SK-N-SH treated with all-trans-retinoic acid at 6 μM for 48 hours (cell line): ENCODE measurements at regions not wholly inside any gene's neighbourhood (a gene's known extent, or its start where the extent isn't known, plus 50 kb on each side); places are given as distances from the start of the nearest gene placed in this dataset.

Experiments used
- ATAC-seq: fragments of 200-7000 bp; cut with Tn5 transposase; 3 replicates; pipeline ENCODE4 v1.9.1; 2020; ENCODE audit warnings: mild to moderate bottlenecking, moderate library complexity
- ARNTL ChIP-seq: fragments of 450-650 bp; formaldehyde crosslinking; IDR thresholded peaks from 2 replicates; pipeline ENCODE4 v1.5.0; 2020; ENCODE audit warnings: low read depth, mild to moderate bottlenecking, moderate library complexity, borderline replicate concordance
- BACH2 ChIP-seq: fragments of 250-450 bp; sonication (Bioruptor Pico); IDR thresholded peaks from 2 replicates; pipeline ENCODE4 v1.9.0; 2021; ENCODE audit warnings: mild to moderate bottlenecking, borderline replicate concordance
- CREB5 ChIP-seq: fragments of 250-450 bp; sonication (Bioruptor Pico); IDR thresholded peaks from 2 replicates; pipeline ENCODE4 v1.5.1; 2020; ENCODE audit warnings: low read depth, mild to moderate bottlenecking, moderate library complexity
- CSDC2 ChIP-seq: fragments of 250-450 bp; sonication (Bioruptor Pico); IDR thresholded peaks from 2 replicates; pipeline ENCODE4 v1.5.0; 2020; ENCODE audit warnings: mild to moderate bottlenecking, moderate library complexity
- CSRNP3 ChIP-seq: fragments of 250-450 bp; sonication (Bioruptor Pico); IDR thresholded peaks from 2 replicates; pipeline ENCODE4 v1.5.1; 2021; ENCODE audit warnings: mild to moderate bottlenecking, moderate library complexity
- ESRRG ChIP-seq: fragments of 250-450 bp; sonication (Bioruptor Pico); IDR thresholded peaks from 2 replicates; pipeline ENCODE4 v1.6.1; 2021; ENCODE audit warnings: mild to moderate bottlenecking
- GLIS3 ChIP-seq: fragments of 250-450 bp; sonication (Bioruptor Pico); IDR thresholded peaks from 2 replicates; pipeline ENCODE4 v1.5.0; 2020; ENCODE audit warnings: mild to moderate bottlenecking, moderate library complexity
- ISL1 ChIP-seq: fragments of 250-450 bp; sonication (Bioruptor Pico); IDR thresholded peaks from 2 replicates; pipeline ENCODE4 v2.1.2; 2022; ENCODE audit warnings: mild to moderate bottlenecking, moderate library complexity
- OSR1 ChIP-seq: fragments of 250-450 bp; sonication (Bioruptor Pico); IDR thresholded peaks from 2 replicates; pipeline ENCODE4 v1.8.0; 2022; ENCODE audit warnings: moderate library complexity, mild to moderate bottlenecking, inconsistent platforms
- PATZ1 ChIP-seq: fragments of 250-450 bp; sonication (Bioruptor Pico); IDR thresholded peaks from 2 replicates; pipeline ENCODE4 v1.8.0; 2020; ENCODE audit warnings: mild to moderate bottlenecking, moderate library complexity, borderline replicate concordance
- PPARA ChIP-seq: fragments of 250-450 bp; sonication (Bioruptor Pico); IDR thresholded peaks from 2 replicates; pipeline ENCODE4 v1.5.0; 2020; ENCODE audit warnings: mild to moderate bottlenecking, borderline replicate concordance
- RARB ChIP-seq: fragments of 250-450 bp; sonication (Bioruptor Pico); IDR thresholded peaks from 2 replicates; pipeline ENCODE4 v1.8.0; 2021; ENCODE audit warnings: mild to moderate bottlenecking, moderate library complexity
- SNAI2 ChIP-seq: fragments of 250-450 bp; sonication (Bioruptor Pico); IDR thresholded peaks from 2 replicates; pipeline ENCODE4 v1.5.0; 2020; ENCODE audit warnings: mild to moderate bottlenecking, moderate library complexity
- TCF4 ChIP-seq: fragments of 250-450 bp; sonication (Bioruptor Pico); IDR thresholded peaks from 2 replicates; pipeline ENCODE4 v1.8.0; 2021; ENCODE audit warnings: mild to moderate bottlenecking, moderate library complexity, borderline replicate concordance
- TOX ChIP-seq: fragments of 250-450 bp; sonication (Bioruptor Pico); IDR thresholded peaks from 2 replicates; pipeline ENCODE4 v1.8.0; 2021; ENCODE audit warnings: mild to moderate bottlenecking, moderate library complexity, borderline replicate concordance
- TSHZ2 ChIP-seq: fragments of 250-450 bp; sonication (Bioruptor Pico); IDR thresholded peaks from 2 replicates; pipeline ENCODE4 v1.5.0; 2020; ENCODE audit warnings: mild to moderate bottlenecking, moderate library complexity
- ZC3H10 ChIP-seq: fragments of 250-450 bp; sonication (Bioruptor Pico); IDR thresholded peaks from 2 replicates; pipeline ENCODE4 v1.5.1; 2021; ENCODE audit warnings: mild to moderate bottlenecking, moderate library complexity
- ZFP3 ChIP-seq: fragments of 250-450 bp; sonication (Bioruptor Pico); IDR thresholded peaks from 2 replicates; pipeline ENCODE4 v1.5.0; 2020; ENCODE audit warnings: mild to moderate bottlenecking, moderate library complexity
- ZFP30 ChIP-seq: fragments of 450-650 bp; formaldehyde crosslinking; IDR thresholded peaks from 2 replicates; pipeline ENCODE4 v1.5.0; 2022; ENCODE audit warnings: mild to moderate bottlenecking, moderate library complexity
- ZNF565 ChIP-seq: fragments of 450-650 bp; formaldehyde crosslinking; conservative IDR thresholded peaks from 2 replicates; pipeline ENCODE4 v1.5.0; 2020; ENCODE audit warnings: low read depth, mild to moderate bottlenecking, moderate library complexity
- ZNF70 ChIP-seq: fragments of 450-650 bp; formaldehyde crosslinking; IDR thresholded peaks from 2 replicates; pipeline ENCODE4 v1.5.0; 2020; ENCODE audit warnings: mild to moderate bottlenecking, moderate library complexity
- ZNF8 ChIP-seq: fragments of 450-650 bp; formaldehyde crosslinking; IDR thresholded peaks from 2 replicates; pipeline ENCODE4 v1.5.0; 2020; ENCODE audit warnings: mild to moderate bottlenecking, moderate library complexity

- no peak for ATAC-seq
- no peak for TF ChIP-seq CSRNP3 (CRISPR knock-in tag)
- TF ChIP-seq ZNF70 (CRISPR knock-in tag): no peak
- no peak for TF ChIP-seq OSR1
- TF ChIP-seq ZNF565 (CRISPR knock-in tag): no peak
- no peak for TF ChIP-seq TCF4
- TF ChIP-seq ZFP30: no peak
- no peak for TF ChIP-seq RARB
- no peak for TF ChIP-seq ZFP3 (CRISPR knock-in tag)
- TF ChIP-seq ARNTL (CRISPR knock-in tag): no peak
- TF ChIP-seq SNAI2 (CRISPR knock-in tag): no peak
- no peak for TF ChIP-seq ISL1
- TF ChIP-seq CREB5 (CRISPR knock-in tag): no peak
- no peak for TF ChIP-seq PPARA (CRISPR knock-in tag)
Observed at GRCh38 chr2:129765678-129766351, 213.7 kb upstream of the RAB6C start.

GRCh38 chr2:129766374-129766993 is 213.0 kb upstream of the RAB6C start:
- no peak for TF ChIP-seq ZNF8 (CRISPR knock-in tag)
- no peak for TF ChIP-seq CSDC2 (CRISPR knock-in tag)
- no peak for TF ChIP-seq TCF4
- TF ChIP-seq GLIS3 (CRISPR knock-in tag): no peak
- TF ChIP-seq RARB: no peak
- no peak for TF ChIP-seq ZFP30
- TF ChIP-seq ZC3H10 (CRISPR knock-in tag): no peak
- no peak for TF ChIP-seq SNAI2 (CRISPR knock-in tag)
- TF ChIP-seq BACH2 (CRISPR knock-in tag): no peak
- TF ChIP-seq ZNF565 (CRISPR knock-in tag): no peak
- TF ChIP-seq TSHZ2 (CRISPR knock-in tag): no peak
- no peak for TF ChIP-seq OSR1
- TF ChIP-seq ARNTL (CRISPR knock-in tag): no peak
- TF ChIP-seq PATZ1 (CRISPR knock-in tag): no peak
- no peak for TF ChIP-seq CREB5 (CRISPR knock-in tag)
- no peak for ATAC-seq

- ATAC-seq: no peak
- TF ChIP-seq SNAI2 (CRISPR knock-in tag): no peak
- TF ChIP-seq ZNF70 (CRISPR knock-in tag): no peak
- no peak for TF ChIP-seq ZNF565 (CRISPR knock-in tag)
- TF ChIP-seq ESRRG (CRISPR knock-in tag): no peak
- TF ChIP-seq RARB: no peak
- TF ChIP-seq CSDC2 (CRISPR knock-in tag): no peak
- no peak for TF ChIP-seq TSHZ2 (CRISPR knock-in tag)
- no peak for TF ChIP-seq CREB5 (CRISPR knock-in tag)
- TF ChIP-seq TOX (CRISPR knock-in tag): no peak
- TF ChIP-seq BACH2 (CRISPR knock-in tag): no peak
Observed at GRCh38 chr2:129767346-129768035, 212.0 kb upstream of the RAB6C start.
